ENCODE measurements at regions not wholly inside any gene's neighbourhood (a gene's known extent, or its start where the extent isn't known, plus 50 kb on each side); places are given as distances from the start of the nearest gene placed in this dataset.

- TF ChIP-seq CTCF (IDR thresholded peaks at IDR 0.05; ENCODE audit: low read depth, low read length) (no peak), EZH2phosphoT487 (IDR thresholded peaks at IDR 0.05; ENCODE audit: low read depth) (no peak)
Observed at GRCh38 chr1:65025794-65026193, 59.4 kb upstream of the JAK1 start.

Data from OCI-LY3 (cell line).